Adrenal gland (tissue), 9 donors: ENCODE measurements at regions not wholly inside any gene's neighbourhood (a gene's known extent, or its start where the extent isn't known, plus 50 kb on each side); places are given as distances from the start of the nearest gene placed in this dataset.

Experiments used
- DNase-seq, 7 donors: peaks; one replicate each; pipeline ENCODE4 v3.0.0-alpha.2; 2019 to 2020
- H3K27ac ChIP-seq, 5 donors: fragments of 200-600 bp; sonication (generic) in 4 of 5; 1 replicate in 3 of 5; 2 replicates in 2 of 5; pipeline versions ENCODE4 v1.5.1 to v1.8.0; 2016 to 2020; ENCODE audit warnings: mild to moderate bottlenecking in 1 of 5
- H3K27me3 ChIP-seq: fragments of 200-600 bp; 2 replicates; pipeline ENCODE4 v1.8.0; 2021
- H3K36me3 ChIP-seq, 2 donors: fragments of 200-600 bp; replicated peaks in 1 of 2; 1 replicate in 1 of 2; 2 replicates in 1 of 2; pipeline versions ENCODE4 v1.5.1 to v1.8.0; 2018 to 2022
- H3K4me1 ChIP-seq, 2 donors: fragments of 200-600 bp; replicated peaks in 1 of 2; 1 replicate in 1 of 2; 2 replicates in 1 of 2; pipeline versions ENCODE4 v1.5.1 to v1.8.0; 2018 to 2021
- H3K4me3 ChIP-seq, 4 donors: fragments of 200-600 bp; sonication (generic) in 3 of 4; one replicate each; pipeline ENCODE4 v1.5.1; 2016 to 2018
- H3K9me3 ChIP-seq, 3 donors: fragments of 200-600 bp; sonication (generic) in 1 of 3; replicated peaks in 1 of 3; 1 replicate in 2 of 3; 2 replicates in 1 of 3; pipeline versions ENCODE4 v1.5.1 to v1.8.0; 2016 to 2021
- POLR2A ChIP-seq, 2 donors: fragments of 450-650 bp; IDR thresholded peaks; one replicate each; pipeline ENCODE4 v1.6.1; 2017; ENCODE audit warnings: antibody characterized with exemption in 2 of 2, mild to moderate bottlenecking in 2 of 2, moderate library complexity in 1 of 2
- WGBS, 4 donors: extraction: QIAGEN DNeasy Blood & Tissue Kit in 2 of 4; methylation state at CpG; one replicate each; pipeline versions ENCODE4 v1.1.5 to v1.1.7; 2013 to 2017; 5-methylcytosine and 5-hydroxymethylcytosine counted together
- intact Hi-C, 2 donors: fragments of 100-400 bp; cut with DNase I; formaldehyde crosslinking; loops; one replicate each; pipeline versions ENCODE4 v1.14.1 to v1.15.0; 2022 to 2023
- TF ChIP-seq, protein P1 (sequence below), 6 experiments: fragments of 450-650 bp in 4 of 6; fragments of 200-600 bp in 2 of 6; sonication (generic) in 1 of 6; IDR thresholded peaks; 1 replicate in 5 of 6; 2 replicates in 1 of 6; pipeline versions ENCODE4 v1.5.1 to v1.8.0; 2016 to 2021; ENCODE audit warnings: antibody characterized with exemption in 6 of 6, mild to moderate bottlenecking in 2 of 6, moderate library complexity in 1 of 6
- donor health status: healthy with polysubstance abuse.
- donor health status: Bipolar disorder and iron deficiency.
- donor health status: DM: yes; HTN: yes; CAD: no.
- donor health status: DM: no; HTN: no; CAD: no.
- donor health status: DM: no; HTN: no; CAD: no.

DNA sequence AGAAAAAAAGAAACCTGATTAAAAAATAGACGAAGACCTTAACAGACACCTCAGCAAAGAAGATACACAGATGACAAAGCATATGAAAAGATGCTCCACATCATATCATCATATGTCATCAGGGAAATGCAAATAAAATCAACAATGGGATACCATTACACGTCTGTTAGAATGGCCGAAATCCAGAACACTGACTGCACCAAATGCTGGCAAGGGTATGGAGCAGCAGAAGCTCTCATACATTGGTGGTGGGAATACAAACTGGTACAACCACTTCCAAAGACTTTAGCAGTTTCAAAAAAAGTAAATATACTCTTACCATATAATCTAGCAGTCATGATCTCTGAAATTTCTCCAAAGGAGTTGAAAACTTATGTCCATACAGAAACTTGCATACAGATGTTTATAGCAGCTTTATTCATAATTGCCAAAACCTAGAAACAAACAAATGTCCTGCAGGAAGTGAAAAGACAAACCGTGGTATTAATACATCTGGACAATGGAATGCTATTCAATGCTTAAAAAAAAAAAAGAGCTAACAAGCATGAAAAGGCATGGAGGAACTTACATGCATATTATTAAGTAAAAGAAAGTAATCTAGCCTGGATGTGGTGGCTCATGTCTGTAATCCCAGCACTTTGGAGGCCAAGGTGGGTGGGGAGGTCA is 107.4 kb downstream of the HES1 start:
- H3K9me3 ChIP-seq: no peaks in the 10 kb centered on the region
- no peaks in the 10 kb centered on the region for H3K27me3 ChIP-seq
- no peak overlapping the region for H3K27ac ChIP-seq
- DNase-seq: no peak
- no peak overlapping the region for H3K4me3 ChIP-seq
- no peak for TF ChIP-seq POLR2A (IDR thresholded peaks at IDR 0.05)
- TF ChIP-seq, protein P1, sequence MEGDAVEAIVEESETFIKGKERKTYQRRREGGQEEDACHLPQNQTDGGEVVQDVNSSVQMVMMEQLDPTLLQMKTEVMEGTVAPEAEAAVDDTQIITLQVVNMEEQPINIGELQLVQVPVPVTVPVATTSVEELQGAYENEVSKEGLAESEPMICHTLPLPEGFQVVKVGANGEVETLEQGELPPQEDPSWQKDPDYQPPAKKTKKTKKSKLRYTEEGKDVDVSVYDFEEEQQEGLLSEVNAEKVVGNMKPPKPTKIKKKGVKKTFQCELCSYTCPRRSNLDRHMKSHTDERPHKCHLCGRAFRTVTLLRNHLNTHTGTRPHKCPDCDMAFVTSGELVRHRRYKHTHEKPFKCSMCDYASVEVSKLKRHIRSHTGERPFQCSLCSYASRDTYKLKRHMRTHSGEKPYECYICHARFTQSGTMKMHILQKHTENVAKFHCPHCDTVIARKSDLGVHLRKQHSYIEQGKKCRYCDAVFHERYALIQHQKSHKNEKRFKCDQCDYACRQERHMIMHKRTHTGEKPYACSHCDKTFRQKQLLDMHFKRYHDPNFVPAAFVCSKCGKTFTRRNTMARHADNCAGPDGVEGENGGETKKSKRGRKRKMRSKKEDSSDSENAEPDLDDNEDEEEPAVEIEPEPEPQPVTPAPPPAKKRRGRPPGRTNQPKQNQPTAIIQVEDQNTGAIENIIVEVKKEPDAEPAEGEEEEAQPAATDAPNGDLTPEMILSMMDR (IDR thresholded peaks at IDR 0.05): no peak
- 74 to 86% (median 78%) methylated on average over 4 of the region's 4 CpGs for WGBS, 4 donors
- no peaks in the 10 kb centered on the region for H3K36me3 ChIP-seq
- intact Hi-C loops: no loop called here
- no peaks in the 10 kb centered on the region for H3K4me1 ChIP-seq

DNA sequence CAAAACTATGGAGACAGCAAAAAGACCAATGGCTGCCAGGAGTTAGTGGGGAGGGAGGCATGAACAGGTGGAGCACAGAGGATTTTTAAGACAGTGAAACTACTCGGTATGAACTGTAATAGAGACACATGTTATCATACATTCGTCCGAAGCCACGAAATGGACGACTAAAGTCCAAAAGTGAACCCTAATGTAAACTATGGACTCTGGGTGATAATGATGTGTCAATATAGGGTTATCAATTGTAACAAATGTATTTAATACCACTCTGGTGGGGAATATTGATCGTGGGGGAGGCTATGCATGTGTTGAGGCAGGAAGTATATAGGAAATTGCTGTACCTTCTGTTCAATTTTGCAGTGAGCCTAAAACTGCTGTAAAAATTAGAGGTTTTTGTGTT is 107.0 kb downstream of the CPN2 start:
- H3K4me3 ChIP-seq: no peak overlapping the region
- 81 to 90% (median 85%) methylated on average over 6 of the region's 6 CpGs for WGBS, 4 donors
- no peaks in the 10 kb centered on the region for H3K27me3 ChIP-seq
- H3K27ac ChIP-seq: no peak overlapping the region
- TF ChIP-seq, protein P1 (IDR thresholded peaks at IDR 0.05): no peak
- no peak for TF ChIP-seq POLR2A (IDR thresholded peaks at IDR 0.05)
- peak in 1 of 7 donors; percentile 18 for DNase-seq
- H3K36me3 ChIP-seq: no peaks in the 10 kb centered on the region
- intact Hi-C loops: no loop called here
- no peaks in the 10 kb centered on the region for H3K9me3 ChIP-seq
- no peaks in the 10 kb centered on the region for H3K4me1 ChIP-seq

DNA sequence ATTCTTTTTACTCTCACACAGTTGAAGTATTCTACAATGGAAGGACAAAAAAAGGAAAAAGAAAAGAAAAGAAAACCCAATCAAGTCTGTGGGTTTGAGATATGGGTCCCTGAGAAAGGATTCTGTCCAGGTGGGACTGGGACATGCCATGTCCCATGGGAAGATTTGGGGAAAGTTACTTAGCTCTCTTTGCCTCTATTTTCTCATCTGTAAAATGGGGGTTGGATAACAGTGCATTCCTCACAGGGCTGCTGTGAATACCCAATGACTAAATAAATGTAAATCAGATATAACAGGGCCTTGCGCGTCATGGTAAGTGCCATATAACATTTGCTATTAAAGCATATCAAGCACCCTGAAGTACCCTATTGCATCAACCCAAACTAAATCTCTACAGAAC is 105.7 kb downstream of the CPN2 start:
- TF ChIP-seq POLR2A (IDR thresholded peaks at IDR 0.05): no peak
- TF ChIP-seq, protein P1 (IDR thresholded peaks at IDR 0.05): no peak
- no peak for DNase-seq
- peaks cover 0 to 9% of the 10 kb centered on the region in 2 donors for H3K4me1 ChIP-seq
- no peak overlapping the region for H3K4me3 ChIP-seq
- no peaks in the 10 kb centered on the region for H3K9me3 ChIP-seq
- H3K27ac ChIP-seq: no peak overlapping the region
- 90 to 100% (median 100%) methylated on average over 2 of the region's 2 CpGs for WGBS, 4 donors
- intact Hi-C loops: no loop called here
- no peaks in the 10 kb centered on the region for H3K36me3 ChIP-seq
- no peaks in the 10 kb centered on the region for H3K27me3 ChIP-seq

- intact Hi-C loops: no loop called here
- no peak overlapping the region for H3K4me3 ChIP-seq
- H3K27me3 ChIP-seq: no peaks in the 10 kb centered on the region
- no peaks in the 10 kb centered on the region for H3K36me3 ChIP-seq
- peaks cover 0 to 15% of the 10 kb centered on the region in 2 donors for H3K4me1 ChIP-seq
- H3K9me3 ChIP-seq: no peaks in the 10 kb centered on the region
- TF ChIP-seq, protein P1 (IDR thresholded peaks at IDR 0.05): no peak
- no peak for TF ChIP-seq POLR2A (IDR thresholded peaks at IDR 0.05)
- H3K27ac ChIP-seq: no peak overlapping the region
- peak in 1 of 7 donors; percentile 15 for DNase-seq
- WGBS, 4 donors: 84 to 90% (median 88%) methylated on average over 4 of the region's 4 CpGs
Measured at GRCh38 chr3:194245975-194246561, 105.1 kb downstream of the CPN2 start.
